SK-N-SH treated with all-trans-retinoic acid at 6 μM for 48 hours (cell line): ENCODE measurements at regions not wholly inside any gene's neighbourhood (a gene's known extent, or its start where the extent isn't known, plus 50 kb on each side); places are given as distances from the start of the nearest gene placed in this dataset.

Experiments
- GLIS3 ChIP-seq: fragments of 250-450 bp; sonication (Bioruptor Pico); IDR thresholded peaks from 2 replicates; pipeline ENCODE4 v1.5.0; 2020; ENCODE audit warnings: mild to moderate bottlenecking, moderate library complexity
- ISL1 ChIP-seq: fragments of 250-450 bp; sonication (Bioruptor Pico); IDR thresholded peaks from 2 replicates; pipeline ENCODE4 v2.1.2; 2022; ENCODE audit warnings: mild to moderate bottlenecking, moderate library complexity
- OSR1 ChIP-seq: fragments of 250-450 bp; sonication (Bioruptor Pico); IDR thresholded peaks from 2 replicates; pipeline ENCODE4 v1.8.0; 2022; ENCODE audit warnings: moderate library complexity, mild to moderate bottlenecking, inconsistent platforms
- PATZ1 ChIP-seq: fragments of 250-450 bp; sonication (Bioruptor Pico); IDR thresholded peaks from 2 replicates; pipeline ENCODE4 v1.8.0; 2020; ENCODE audit warnings: mild to moderate bottlenecking, moderate library complexity, borderline replicate concordance
- POU6F1 ChIP-seq: fragments of 250-450 bp; sonication (Bioruptor Pico); IDR thresholded peaks from 2 replicates; pipeline ENCODE4 v1.8.0; 2021; ENCODE audit warnings: low read depth, mild to moderate bottlenecking, moderate library complexity, borderline replicate concordance
- ZFP3 ChIP-seq: fragments of 250-450 bp; sonication (Bioruptor Pico); IDR thresholded peaks from 2 replicates; pipeline ENCODE4 v1.5.0; 2020; ENCODE audit warnings: mild to moderate bottlenecking, moderate library complexity
- ZFP30 ChIP-seq: fragments of 450-650 bp; formaldehyde crosslinking; IDR thresholded peaks from 2 replicates; pipeline ENCODE4 v1.5.0; 2022; ENCODE audit warnings: mild to moderate bottlenecking, moderate library complexity
- ZNF8 ChIP-seq: fragments of 450-650 bp; formaldehyde crosslinking; IDR thresholded peaks from 2 replicates; pipeline ENCODE4 v1.5.0; 2020; ENCODE audit warnings: mild to moderate bottlenecking, moderate library complexity

GRCh38 chr10:29946953-29947700, 112.3 kb downstream of the JCAD start:
- TF ChIP-seq ISL1 (CRISPR knock-in tag) = no peak
- no peak for TF ChIP-seq PATZ1 (CRISPR knock-in tag)
- no peak for TF ChIP-seq ZFP3 (CRISPR knock-in tag)
- no peak for TF ChIP-seq OSR1
- no peak for TF ChIP-seq POU6F1 (CRISPR knock-in tag)
- TF ChIP-seq ZFP30 (CRISPR knock-in tag) = no peak
- no peak for TF ChIP-seq GLIS3
- TF ChIP-seq ZNF8 (CRISPR knock-in tag) = no peak
